SK-N-SH (cell line): ENCODE measurements at regions not wholly inside any gene's neighbourhood (a gene's known extent, or its start where the extent isn't known, plus 50 kb on each side); places are given as distances from the start of the nearest gene placed in this dataset.
A peak's percentile ranks its signal among the peaks of the same experiment; 100 is the strongest.

Source experiments
- CTCF ChIA-PET: fragments of 300-600, 350-600 bp; formaldehyde crosslinking; extraction: SDS; loops from one replicate; lab custom pipeline; 2021; lab: Yijun Ruan, JAX
- POLR2A ChIA-PET: fragments of 350-600 bp; sonication (Branson Sonifier 250); formaldehyde crosslinking; extraction: SDS; loops from one replicate; lab custom pipeline; 2020; ENCODE audit warnings: antibody characterized with exemption, inconsistent platforms; lab: Yijun Ruan, JAX
- DNase-seq: peaks from one replicate; pipeline ENCODE4 v3.0.0; 2012
- H2AFZ ChIP-seq: fragments of 200-600 bp; sonication (generic); 2 replicates; pipeline ENCODE4 v1.8.1; 2016; ENCODE audit warnings: antibody characterized with exemption, mild to moderate bottlenecking, low read depth
- H3F3A ChIP-seq: fragments of 200-600 bp; sonication (generic); replicated peaks from 2 replicates; pipeline ENCODE3; 2016; ENCODE audit warnings: antibody characterized with exemption, mild to moderate bottlenecking; ENCODE audit not compliant: insufficient read depth
- H3K27ac ChIP-seq, 2 experiments: fragments of 200-500 bp in 1 of 2; fragments of 200-600 bp in 1 of 2; sonication (Bioruptor generic) in 1 of 2; sonication (generic), shearing (Covaris generic) in 1 of 2; 2 replicates each; pipeline versions ENCODE4 v1.5.1 to v1.6.1; 2014 to 2016; ENCODE audit warnings: low read depth in 2 of 2, inconsistent platforms in 1 of 2, low read length in 1 of 2, mild to moderate bottlenecking in 1 of 2, mixed read lengths in 1 of 2
- H3K27me3 ChIP-seq: fragments of 200-600 bp; sonication (generic), shearing (Covaris generic); 2 replicates; pipeline ENCODE4 v1.6.1; 2016; ENCODE audit warnings: mixed run types; ENCODE audit not compliant: insufficient read depth
- H3K36me3 ChIP-seq, 2 experiments: fragments of 200-500 bp in 1 of 2; fragments of 200-600 bp in 1 of 2; sonication (Bioruptor generic) in 1 of 2; sonication (generic) in 1 of 2; replicated peaks in 1 of 2; 2 replicates each; pipeline versions ENCODE3 to v1.5.1; 2014 to 2016; ENCODE audit warnings: low read length in 1 of 2, mild to moderate bottlenecking in 1 of 2; ENCODE audit not compliant: insufficient read depth in 2 of 2, control insufficient read depth in 1 of 2
- H3K4me1 ChIP-seq, 2 experiments: fragments of 200-500 bp in 1 of 2; fragments of 200-600 bp in 1 of 2; sonication (Bioruptor generic) in 1 of 2; sonication (generic), shearing (Covaris generic) in 1 of 2; 2 replicates each; pipeline versions ENCODE4 v1.5.1 to v1.6.1; 2014 to 2016; ENCODE audit warnings: low read depth in 1 of 2, low read length in 1 of 2, mixed run types in 1 of 2; ENCODE audit not compliant: insufficient read depth in 2 of 2, control insufficient read depth in 1 of 2
- H3K4me2 ChIP-seq: fragments of 200-600 bp; sonication (generic), shearing (Covaris generic); 2 replicates; pipeline ENCODE4 v1.6.1; 2017; ENCODE audit warnings: mixed run types
- H3K4me3 ChIP-seq, 2 experiments: fragments of 200-500 bp in 1 of 2; fragments of 200-600 bp in 1 of 2; sonication (Bioruptor generic) in 1 of 2; sonication (generic), shearing (Covaris generic) in 1 of 2; 2 replicates each; pipeline versions ENCODE4 v1.5.1 to v1.8.1; 2014 to 2016; ENCODE audit warnings: low read depth in 2 of 2, inconsistent platforms in 1 of 2, low read length in 1 of 2, mild to moderate bottlenecking in 1 of 2, mixed read lengths in 1 of 2, moderate library complexity in 1 of 2
- H3K79me2 ChIP-seq: fragments of 200-600 bp; sonication (generic); 2 replicates; pipeline ENCODE4 v1.8.1; 2017; ENCODE audit warnings: mild to moderate bottlenecking; ENCODE audit not compliant: insufficient read depth
- H3K9ac ChIP-seq: fragments of 200-600 bp; sonication (generic); 2 replicates; pipeline ENCODE4 v1.6.1; 2017; ENCODE audit warnings: mixed run types
- H3K9me2 ChIP-seq: fragments of 200-600 bp; sonication (generic); 2 replicates; pipeline ENCODE4 v1.6.1; 2017; ENCODE audit warnings: mixed run types
- H3K9me3 ChIP-seq: fragments of 200-600 bp; sonication (generic); 2 replicates; pipeline ENCODE4 v1.6.1; 2017; ENCODE audit warnings: mixed run types, mild to moderate bottlenecking, moderate library complexity
- H4K20me1 ChIP-seq: fragments of 200-600 bp; sonication (generic); 2 replicates; pipeline ENCODE4 v1.6.1; 2017; ENCODE audit warnings: mild to moderate bottlenecking, mixed run types; ENCODE audit not compliant: insufficient read depth
- CHD2 ChIP-seq: fragments of 150-350 bp; IDR thresholded peaks from 2 replicates; pipeline ENCODE4 v1.6.1; 2018; ENCODE audit warnings: low read length; ENCODE audit not compliant: partially characterized antibody
- CTCF ChIP-seq: fragments of 200-600 bp; sonication (generic); IDR thresholded peaks from 2 replicates; pipeline ENCODE4 v1.6.1; 2017; ENCODE audit warnings: antibody characterized with exemption, mild to moderate bottlenecking, moderate library complexity
- FOSL2 ChIP-seq: IDR thresholded peaks from 2 replicates; pipeline ENCODE4 v1.4.0; 2012; ENCODE audit warnings: low read depth, mild to moderate bottlenecking, moderate library complexity, borderline replicate concordance
- FOXJ3 ChIP-seq: sonication (generic); formaldehyde crosslinking; IDR thresholded peaks from 2 replicates; pipeline ENCODE4 v1.5.1; 2020; ENCODE audit warnings: mild to moderate bottlenecking, missing genetic modification reagents
- JUND ChIP-seq: IDR thresholded peaks from 2 replicates; pipeline ENCODE4 v1.4.0; 2012
- MXI1 ChIP-seq: IDR thresholded peaks from 2 replicates; pipeline ENCODE4 v1.6.1; 2012; ENCODE audit warnings: mild to moderate bottlenecking, low read depth, low read length, improper control_type of control experiment
- NFIC ChIP-seq: IDR thresholded peaks from 2 replicates; pipeline ENCODE4 v1.4.0; 2012; ENCODE audit warnings: borderline replicate concordance
- PBX3 ChIP-seq: IDR thresholded peaks from 2 replicates; pipeline ENCODE4; 2012
- POLR2AphosphoS5 ChIP-seq: IDR thresholded peaks from 2 replicates; pipeline ENCODE4 v1.6.1; 2012; ENCODE audit warnings: low read depth, low read length
- RAD21 ChIP-seq: IDR thresholded peaks from 2 replicates; pipeline ENCODE4 v1.6.1; 2012; ENCODE audit warnings: mild to moderate bottlenecking, low read length
- RFX5 ChIP-seq: IDR thresholded peaks from 2 replicates; pipeline ENCODE4 v1.6.1; 2012; ENCODE audit warnings: mild to moderate bottlenecking, improper control_type of control experiment, low read length
- RXRA ChIP-seq: IDR thresholded peaks from 2 replicates; pipeline ENCODE4 v1.4.0; 2012; ENCODE audit warnings: low read depth, mild to moderate bottlenecking, borderline replicate concordance
- SIN3A ChIP-seq: IDR thresholded peaks from 2 replicates; pipeline ENCODE4 v1.6.1; 2012; ENCODE audit warnings: low read depth, mild to moderate bottlenecking, low read length, moderate library complexity, borderline replicate concordance
- TCF12 ChIP-seq: IDR thresholded peaks from 2 replicates; pipeline ENCODE4 v1.4.0; 2012
- USF1 ChIP-seq: IDR thresholded peaks from 2 replicates; pipeline ENCODE4 v1.4.0; 2012; ENCODE audit warnings: low read depth, borderline replicate concordance
- USF2 ChIP-seq: fragments of 150-350 bp; IDR thresholded peaks from 2 replicates; pipeline ENCODE4 v1.6.1; 2017; ENCODE audit warnings: antibody characterized with exemption, low read length, low read depth, borderline replicate concordance
- YY1 ChIP-seq: IDR thresholded peaks from 2 replicates; pipeline ENCODE4 v1.4.0; 2012; ENCODE audit warnings: low read depth, mild to moderate bottlenecking
- ZBTB33 ChIP-seq: IDR thresholded peaks from 2 replicates; pipeline ENCODE4 v1.4.0; 2012; ENCODE audit warnings: low read depth, borderline replicate concordance
- WGBS: methylation state at CpG from one replicate; pipeline ENCODE4 v1.1.6; 2017; ENCODE audit warnings: low lambda C conversion rate; 5-methylcytosine and 5-hydroxymethylcytosine counted together

GRCh38 chr2:10183146-10183675, 60.7 kb downstream of the RRM2 start:
- H3K4me1 ChIP-seq: peaks cover 0 to 8% of the 10 kb centered on the region in 2 experiments; a peak in 1 of 4 replicates
- H3K27ac ChIP-seq: no peak overlapping the region
- DNase-seq: peak; percentile 36
- no peak overlapping the region for H3K4me2 ChIP-seq
- H3K9ac ChIP-seq: no peak overlapping the region
- no peaks in the 10 kb centered on the region for H3K9me2 ChIP-seq
- WGBS: 95% methylated on average over 7 of the region's 7 CpGs
- CTCF ChIA-PET: interaction anchor here (1.0 to 2.4 kb wide), 5 partner anchors 11 to 226 kb away, joined by 3 to 10 read pairs (median 4); partner anchors contain the start of gene HPCAL1
- no peaks in the 10 kb centered on the region for H4K20me1 ChIP-seq
- no peaks in the 10 kb centered on the region for H3K9me3 ChIP-seq
- POLR2A ChIA-PET: no interaction called here
- H3K79me2 ChIP-seq: no peaks in the 10 kb centered on the region
- H3K4me3 ChIP-seq: no peak overlapping the region
- H3F3A ChIP-seq: no peaks in the 10 kb centered on the region
- H3K27me3 ChIP-seq: no peaks in the 10 kb centered on the region
- no peak overlapping the region for H2AFZ ChIP-seq
- H3K36me3 ChIP-seq: peaks cover 0 to 3% of the 10 kb centered on the region in 2 experiments
- TF ChIP-seq SIN3A (no peak), RXRA (no peak), PBX3 (no peak), RFX5 (no peak), FOSL2 (no peak), CHD2 (no peak), POLR2AphosphoS5 (no peak), JUND (no peak), NFIC (no peak), RAD21 (no peak), USF2 (no peak), MXI1 (no peak), TCF12 (no peak), CTCF (no peak), FOXJ3 (no peak), YY1 (no peak), USF1 (no peak), ZBTB33 (no peak)
